ENCODE measurements at regions not wholly inside any gene's neighbourhood (a gene's known extent, or its start where the extent isn't known, plus 50 kb on each side); places are given as distances from the start of the nearest gene placed in this dataset.
"Not testable (repeated sequence)": the region's sequence is repeated elsewhere in the genome, so short reads cannot be mapped to it uniquely, and the experiment has no call there.

DNA sequence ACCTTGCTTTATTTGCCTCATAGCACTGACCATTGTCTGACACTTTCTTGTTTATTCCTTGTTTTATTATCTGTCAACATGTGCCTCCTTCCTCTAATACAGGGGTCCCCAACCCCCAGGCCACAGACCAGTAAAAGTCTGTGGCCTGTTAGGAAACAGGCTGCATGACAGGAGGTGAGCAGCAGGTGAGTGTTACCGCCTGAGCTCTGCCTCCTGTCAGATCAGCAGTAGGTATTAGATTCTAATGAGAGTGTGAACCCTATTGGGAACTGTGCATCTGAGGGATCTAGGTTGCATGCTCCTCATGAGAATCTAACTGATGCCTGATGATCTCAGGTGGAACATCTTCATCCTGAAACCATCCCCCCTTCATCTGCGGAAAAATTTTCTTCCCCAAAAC lies 228.0 kb downstream of the HINT1 start:
- no peak for DNase-seq

DNA sequence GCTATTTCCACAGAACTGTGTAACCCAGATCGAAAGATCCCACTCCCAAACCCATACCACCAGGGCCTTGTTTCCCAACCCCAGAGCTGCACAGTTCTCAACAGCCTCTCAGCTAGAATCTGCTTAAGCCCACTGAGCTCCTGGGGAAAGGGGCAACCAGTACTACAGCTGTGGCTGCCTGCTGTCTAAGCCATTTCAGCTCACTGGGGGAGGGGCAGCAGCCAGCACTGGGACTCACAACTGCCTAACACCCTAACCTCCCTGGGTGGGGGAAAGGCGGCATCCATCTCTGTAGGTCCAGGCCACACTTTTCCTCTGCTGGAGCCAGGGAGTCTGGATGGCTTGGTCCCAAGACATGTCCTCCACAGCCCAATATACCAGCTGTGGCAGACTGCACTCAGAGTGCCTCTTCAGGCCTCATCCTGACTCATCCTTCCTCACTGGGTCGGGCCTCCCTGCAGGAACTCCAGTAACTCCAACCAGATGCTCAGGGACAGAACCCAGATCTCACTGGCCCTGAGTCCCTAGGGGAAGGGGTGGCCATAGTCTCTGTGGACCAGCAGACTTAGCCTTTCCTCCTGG lies 241.4 kb downstream of the HINT1 start:
- DNase-seq, result no peak

DNA sequence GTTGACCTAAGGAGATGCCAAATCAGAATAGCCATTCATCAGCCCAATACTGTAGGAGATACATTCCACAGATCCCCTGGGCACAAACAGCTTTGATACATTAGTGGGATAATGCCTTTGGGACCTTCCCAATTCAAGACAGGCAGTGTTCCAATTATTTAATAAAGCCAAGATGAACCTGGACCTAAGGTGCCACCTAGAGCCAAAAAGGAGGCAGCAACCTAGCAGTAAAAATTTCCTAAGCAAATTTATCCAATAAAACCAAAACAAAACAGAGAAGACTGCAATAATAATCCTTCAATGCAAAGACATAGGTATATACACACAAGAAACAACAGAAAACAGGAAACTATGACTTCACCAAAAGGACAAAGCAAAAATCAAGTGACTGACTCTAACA lies 253.0 kb downstream of the HINT1 start:
- no peak for DNase-seq

DNA sequence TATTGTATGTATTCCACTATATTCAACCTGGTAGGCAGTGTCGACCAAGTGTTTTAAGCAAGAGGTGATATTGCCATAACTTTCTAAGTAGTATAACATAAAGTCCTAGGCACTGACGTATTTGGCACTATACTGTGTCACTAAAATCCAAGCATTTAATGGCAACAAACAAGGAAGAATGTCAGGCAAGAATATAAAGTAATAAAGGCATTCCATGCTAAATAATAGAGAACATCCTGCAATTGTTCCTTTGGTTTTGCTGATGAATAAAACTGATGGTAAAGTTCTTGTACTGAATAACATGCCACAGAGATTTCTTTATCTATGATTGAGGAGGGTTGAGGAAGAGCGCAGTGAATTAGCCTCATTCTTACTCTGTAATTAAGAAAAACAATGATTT lies 256.9 kb downstream of the HINT1 start:
- no peak for DNase-seq

DNA sequence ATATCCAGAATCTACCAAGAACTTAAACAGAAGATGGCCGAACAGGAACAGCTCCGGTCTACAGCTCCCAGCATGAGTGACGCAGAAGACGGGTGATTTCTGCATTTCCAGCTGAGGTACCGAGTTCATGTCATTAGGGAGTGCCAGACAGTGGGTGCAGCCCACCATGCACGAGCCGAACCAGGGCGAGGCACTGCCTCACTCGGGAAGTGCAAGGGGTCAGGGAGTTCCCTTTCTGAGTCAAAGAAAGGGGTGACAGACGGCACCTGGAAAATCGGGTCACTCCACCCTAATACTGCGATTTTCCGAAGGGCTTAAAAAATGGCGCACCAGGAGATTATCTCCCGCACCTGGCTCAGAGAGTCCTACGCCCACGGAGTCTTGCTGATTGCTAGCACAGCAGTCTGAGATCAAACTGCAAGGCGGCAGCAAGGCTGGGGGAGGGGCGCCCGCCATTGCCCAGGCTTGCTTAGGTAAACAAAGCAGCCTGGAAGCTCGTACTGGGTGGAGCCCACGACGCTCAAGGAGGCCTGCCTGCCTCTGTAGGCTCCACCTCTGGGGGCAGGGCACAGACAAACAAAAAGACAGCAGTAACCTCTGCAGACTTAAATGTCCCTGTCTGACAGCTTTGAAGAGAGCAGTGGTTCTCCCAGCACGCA lies 267.4 kb downstream of the HINT1 start:
- DNase-seq, result not testable (repeated sequence)

DNA sequence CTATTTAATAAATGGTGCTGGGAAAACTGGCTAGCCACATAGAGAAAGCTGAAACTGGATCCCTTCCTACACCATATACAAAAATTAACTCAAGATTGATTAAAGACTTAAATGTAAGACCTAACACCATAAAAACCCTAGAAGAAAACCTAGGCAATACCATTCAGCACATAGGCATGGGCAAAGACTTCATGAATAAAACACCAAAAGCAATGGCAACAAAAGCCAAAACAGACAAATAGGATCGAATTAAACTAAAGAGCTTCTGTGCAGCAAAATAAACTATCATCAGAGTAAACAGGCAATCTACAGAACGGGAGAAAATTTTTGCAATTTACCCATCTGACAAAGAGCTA lies 267.9 kb downstream of the HINT1 start:
- not testable (repeated sequence) for DNase-seq

DNA sequence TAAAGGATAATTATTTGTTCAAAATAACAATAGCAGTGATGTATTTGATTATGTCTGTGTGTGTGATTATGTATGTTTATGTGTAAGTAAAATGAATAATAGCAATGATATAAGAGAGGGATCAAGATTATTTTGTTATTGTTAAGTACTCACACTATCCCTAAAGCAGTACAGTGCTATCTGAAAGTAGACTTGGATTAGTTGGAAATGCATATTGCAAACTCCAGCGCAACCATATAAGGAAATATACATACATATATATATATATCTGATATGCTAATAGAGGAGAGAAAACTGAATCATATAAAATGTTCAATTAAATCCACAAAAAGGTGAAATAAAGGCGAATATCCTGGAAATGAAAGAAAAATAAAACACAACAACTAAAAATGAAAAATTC lies 268.4 kb downstream of the HINT1 start:
- DNase-seq, result no peak

DNA sequence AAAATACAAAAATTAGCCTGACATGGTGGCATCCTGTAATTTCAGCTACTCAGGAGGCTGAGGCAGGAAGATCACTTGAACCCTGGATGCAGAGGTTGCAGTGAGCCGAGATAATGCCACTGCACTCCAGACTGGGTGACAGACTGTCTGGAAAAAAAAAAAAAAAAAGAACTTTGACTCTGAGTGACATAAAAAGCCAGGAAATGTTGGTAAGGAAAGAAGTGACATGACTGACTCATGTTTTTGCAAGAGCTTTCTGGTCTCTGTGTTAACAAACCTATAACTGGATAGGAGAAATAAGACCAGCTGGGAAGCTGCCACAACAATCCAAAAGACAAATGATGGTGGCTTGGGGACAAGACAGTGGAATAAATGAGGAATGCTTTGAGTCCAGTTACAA lies 272.1 kb downstream of the HINT1 start:
- DNase-seq, result no peak

DNA sequence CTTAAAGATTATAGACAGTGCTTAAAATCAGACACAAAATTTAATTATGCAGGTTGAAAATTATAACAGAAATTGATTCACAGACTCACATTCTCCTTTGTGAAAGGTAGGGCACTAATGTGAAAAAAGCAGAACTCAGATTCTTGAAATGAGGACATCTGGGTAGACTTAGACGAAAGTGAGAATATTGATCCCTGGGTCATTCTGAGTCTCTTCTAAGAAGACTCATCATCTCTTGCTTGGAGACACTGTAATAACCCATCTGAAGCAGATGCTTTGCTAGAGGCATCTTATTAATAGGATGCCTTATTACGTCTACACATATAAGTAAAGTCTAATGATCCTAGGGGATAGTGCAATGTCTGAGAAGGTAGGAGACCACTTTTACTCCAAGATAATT lies 274.4 kb downstream of the HINT1 start:
- DNase-seq, result no peak

DNA sequence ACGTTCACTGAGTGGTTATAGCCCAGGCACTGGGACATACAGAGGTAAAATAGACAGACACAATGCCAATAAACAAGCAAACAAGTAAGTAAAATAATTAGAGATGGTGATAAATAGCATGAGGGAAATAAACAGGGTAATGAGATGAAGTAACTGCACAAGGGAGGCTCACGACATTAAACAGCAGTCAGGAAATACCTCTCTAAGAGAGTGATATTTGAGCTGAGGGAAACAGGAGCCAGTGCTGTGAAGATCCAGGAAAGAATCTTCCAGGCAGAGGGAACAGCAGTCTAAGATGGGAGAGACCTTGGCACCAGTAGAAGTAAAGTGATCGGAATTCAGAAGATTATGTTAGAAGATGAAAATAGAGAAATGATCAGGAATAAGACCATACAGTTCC lies 279.4 kb downstream of the HINT1 start:
- no peak for DNase-seq

DNA sequence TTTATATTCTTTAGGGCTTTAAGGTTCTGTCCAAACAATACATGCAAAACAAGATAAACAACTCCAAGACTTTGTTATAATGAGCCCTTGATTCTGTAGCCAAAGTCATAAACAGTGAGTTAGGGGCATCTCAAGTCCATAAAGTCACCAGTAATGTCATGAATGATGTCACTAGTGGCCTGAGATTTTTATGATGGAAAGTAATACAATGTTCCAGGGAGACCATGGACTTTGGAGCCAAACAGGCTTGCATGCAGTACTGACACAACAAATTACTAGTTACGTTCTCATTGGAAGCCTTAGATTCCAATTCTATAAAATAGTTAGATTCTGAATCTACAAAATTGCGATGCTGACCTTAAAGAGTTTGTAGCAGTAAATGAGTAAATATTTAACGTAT lies 280.0 kb downstream of the HINT1 start:
- DNase-seq, result no peak

DNA sequence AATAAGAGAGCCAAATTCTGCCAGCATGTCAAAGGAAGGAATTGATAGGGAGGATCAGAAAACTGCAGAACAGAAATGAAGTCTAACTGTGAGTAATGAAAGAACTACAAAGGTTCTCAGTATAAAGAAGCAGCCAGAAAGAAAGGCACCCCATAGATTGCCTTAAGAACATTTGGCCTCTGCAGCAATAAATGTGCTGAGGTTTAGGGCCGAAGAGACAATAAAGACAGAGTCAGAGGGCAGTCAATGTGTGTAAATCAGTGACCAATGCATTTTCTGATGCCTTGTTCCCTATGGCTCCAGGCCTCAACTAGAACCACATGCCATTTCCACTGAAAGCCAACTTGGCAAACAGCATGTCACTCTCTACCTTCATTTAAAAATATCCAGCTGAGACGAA lies 281.0 kb downstream of the HINT1 start:
- no peak for DNase-seq

DNA sequence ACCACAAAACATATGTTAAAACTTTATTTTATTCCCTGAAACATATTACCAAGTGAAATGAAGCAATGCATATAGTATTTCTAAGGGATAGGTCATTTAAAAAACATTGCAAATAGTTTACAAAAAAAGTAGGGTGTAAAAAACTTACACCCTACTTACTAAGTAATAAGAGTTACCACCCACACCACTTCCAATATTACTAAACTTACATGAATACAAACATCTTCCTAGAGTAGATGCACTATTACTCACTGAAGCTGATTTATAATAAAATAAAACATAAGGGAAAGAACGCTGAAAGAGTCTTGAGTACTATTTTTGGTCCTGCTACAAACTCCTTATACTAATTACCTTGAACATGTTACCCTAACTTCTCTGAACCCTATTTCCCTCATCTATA lies 289.4 kb downstream of the HINT1 start:
- DNase-seq, result no peak

DNA sequence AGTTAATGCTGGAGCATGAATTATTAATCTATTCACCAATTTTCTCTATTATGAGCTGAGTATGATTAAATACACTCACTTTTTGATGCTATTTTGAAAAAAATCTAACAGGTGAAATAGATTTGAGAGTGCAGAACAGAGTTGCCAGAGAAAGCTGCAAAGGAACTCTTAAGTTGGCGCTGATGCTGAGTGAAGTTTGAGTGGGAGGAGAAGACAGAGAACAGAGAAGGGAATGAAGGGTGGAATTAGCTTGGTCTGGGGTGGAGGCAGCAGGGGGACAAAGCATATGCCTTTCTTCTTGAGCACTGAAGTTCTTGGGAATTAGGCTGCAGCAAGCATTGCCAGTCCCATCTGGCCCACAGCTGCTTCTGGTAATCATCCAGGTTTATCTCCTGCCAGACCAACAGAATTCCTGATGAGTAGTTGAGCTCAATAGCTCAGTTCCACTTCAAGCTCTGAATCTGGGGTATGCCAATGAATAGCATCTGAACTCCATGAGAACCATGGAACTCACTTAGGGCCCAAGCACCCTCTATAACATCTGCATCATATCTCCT lies 290.1 kb downstream of the HINT1 start:
- DNase-seq, result no peak

DNA sequence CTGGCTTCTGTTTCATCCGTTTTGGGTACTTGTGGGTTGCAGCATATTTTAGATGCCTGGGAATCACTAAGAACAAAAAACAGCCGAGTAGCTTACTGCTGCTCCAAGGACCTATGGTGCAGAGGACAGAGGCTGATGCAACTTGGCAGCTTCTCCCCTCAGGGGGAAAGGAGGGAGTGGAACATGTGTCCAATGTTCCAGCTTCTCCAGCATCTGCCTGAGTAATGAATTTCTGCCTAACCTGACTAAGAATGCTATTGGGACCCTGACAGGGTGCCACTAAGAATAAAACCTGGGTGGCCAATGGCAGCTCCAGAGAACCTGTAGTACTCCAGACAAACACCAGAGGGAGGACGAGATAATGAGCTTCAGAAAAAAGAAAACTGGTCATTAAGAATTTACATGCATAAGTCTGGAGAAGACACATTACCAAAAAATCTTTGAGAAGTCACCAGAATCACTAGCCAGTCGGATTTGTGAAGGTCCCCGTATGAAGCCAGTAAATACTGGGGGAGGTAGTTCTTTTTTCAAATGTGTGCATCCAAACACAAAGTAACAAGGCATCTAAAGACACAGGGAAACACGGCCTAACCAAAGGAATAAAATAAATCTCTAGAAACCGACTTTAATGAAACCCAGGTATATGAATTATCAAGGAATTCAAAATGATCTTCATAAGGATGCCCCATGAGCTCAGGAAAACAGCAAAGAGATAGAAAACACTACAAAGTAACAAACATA lies 293.5 kb downstream of the HINT1 start:
- peak; percentile 45 for DNase-seq

DNA sequence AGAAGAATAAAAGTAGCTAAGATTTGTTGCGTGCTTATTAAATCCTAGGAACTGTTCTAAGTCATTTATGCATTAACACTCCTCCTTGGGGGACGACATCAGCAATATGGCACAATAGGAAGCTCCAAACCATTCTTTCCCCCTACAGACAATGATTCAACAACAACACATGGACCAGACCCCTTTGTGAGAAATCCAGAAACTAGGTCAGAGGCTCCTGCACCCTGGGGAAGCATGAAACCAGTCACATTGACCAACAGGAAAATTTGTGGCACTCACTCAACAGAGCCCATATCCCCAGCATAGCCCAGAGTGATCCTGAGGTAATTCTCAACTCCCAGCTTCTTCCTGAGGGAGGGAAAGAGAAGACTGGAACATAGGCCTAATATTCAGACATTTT lies 294.4 kb downstream of the HINT1 start:
- DNase-seq, result no peak

DNA sequence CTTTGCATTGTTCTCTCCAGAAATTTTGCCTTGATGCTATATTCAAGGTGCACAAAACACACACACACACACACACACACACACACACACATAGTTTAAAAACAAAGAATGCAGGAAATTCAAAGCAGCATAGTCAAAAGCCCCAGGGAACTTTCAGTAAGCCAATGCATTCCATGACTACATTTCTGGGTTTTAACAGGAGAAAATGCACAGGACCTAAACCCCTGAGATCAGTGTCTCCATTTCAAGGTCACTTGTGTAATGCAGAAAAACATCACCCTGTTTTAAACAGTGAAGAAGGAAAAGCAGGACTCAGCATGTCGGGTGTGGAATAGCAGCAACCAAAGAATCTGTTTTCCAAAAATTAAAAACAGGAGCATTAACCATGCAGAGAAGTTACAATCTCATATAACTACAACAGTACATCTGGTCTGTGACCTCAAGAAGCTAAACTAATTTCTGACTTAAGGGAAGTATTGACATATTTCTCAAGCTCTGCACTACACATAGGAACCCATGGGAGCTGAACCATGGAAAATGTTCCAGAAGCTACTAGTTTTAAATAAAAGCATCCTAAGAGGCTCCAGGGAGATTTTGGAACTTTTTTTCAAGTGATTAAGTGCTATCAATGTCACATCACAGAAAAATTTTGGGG lies 296.7 kb downstream of the HINT1 start:
- DNase-seq, result no peak

DNA sequence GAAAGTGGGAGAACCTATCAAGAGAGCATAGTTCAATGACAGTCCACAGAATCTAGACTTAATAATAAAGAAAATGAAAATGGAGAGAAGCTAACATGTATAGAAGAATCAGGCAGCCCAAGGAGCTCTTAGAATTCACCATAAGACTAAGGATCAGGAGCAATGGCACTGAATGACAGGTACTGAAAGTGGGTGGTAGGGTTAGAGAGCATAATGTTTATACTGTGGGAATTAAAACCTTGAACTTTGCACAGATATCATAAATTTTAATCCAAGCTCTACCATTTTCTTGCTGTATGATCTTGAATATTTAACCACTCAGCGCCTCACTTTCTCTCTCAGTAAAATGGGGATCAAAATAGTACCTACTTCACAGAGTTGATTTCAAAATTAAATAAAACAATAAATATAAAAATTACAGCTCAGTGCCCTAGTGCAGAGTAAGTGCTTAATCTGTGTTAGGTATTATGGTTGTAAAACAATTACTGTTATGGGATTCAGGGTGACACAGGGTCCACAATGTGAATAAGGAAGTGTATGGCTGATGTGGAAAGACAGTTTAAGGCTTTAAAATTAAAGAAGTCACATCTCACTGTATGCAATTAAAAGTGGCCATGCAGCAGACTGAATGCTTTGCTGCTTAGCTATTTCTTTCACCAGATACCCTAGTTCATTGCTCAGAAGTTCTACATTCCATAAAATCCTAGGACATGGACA lies 319.8 kb downstream of the HINT1 start:
- no peak for DNase-seq

DNA sequence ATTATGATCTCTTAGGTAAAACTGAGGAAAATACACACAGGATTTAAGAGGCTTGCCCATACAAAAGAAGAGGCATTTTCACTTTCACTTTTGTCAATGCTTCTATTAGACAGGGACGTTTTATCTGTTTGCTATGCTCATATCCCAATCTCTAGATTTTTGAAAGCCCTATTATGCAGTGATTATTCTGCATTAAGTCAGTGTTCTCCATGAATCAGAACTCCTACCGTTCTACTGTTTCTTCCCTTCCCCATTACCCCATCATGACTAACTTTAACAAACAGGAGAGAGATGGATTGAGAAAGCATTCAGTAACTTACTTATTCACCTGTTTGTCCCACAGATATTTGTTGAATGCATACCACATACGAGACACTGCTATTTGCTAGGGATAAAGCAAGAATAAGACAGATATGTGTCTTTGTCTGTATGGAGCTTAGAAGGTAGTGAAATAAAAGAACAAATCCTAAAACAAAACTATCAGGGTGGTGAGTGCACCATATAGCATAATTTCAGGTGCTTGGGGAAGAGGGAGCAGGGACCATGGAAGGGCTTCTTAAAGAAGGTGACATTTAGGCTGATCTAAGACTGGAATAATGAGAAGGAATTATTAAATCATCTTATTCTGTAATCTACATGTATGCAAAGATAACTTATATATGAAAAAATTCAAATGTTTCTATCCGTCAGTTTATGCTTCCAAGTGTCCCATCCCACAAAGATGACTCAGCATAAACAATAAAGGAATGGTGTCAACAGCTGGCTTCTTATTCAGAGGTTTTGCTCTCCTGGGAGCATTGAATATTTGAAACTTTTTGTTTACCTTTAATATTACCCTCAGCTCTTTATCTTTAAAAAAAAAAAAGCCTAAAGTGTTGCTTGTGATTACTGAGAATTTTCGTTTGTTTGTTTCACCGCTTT lies 328.1 kb downstream of the HINT1 start:
- DNase-seq, result no peak

DNA sequence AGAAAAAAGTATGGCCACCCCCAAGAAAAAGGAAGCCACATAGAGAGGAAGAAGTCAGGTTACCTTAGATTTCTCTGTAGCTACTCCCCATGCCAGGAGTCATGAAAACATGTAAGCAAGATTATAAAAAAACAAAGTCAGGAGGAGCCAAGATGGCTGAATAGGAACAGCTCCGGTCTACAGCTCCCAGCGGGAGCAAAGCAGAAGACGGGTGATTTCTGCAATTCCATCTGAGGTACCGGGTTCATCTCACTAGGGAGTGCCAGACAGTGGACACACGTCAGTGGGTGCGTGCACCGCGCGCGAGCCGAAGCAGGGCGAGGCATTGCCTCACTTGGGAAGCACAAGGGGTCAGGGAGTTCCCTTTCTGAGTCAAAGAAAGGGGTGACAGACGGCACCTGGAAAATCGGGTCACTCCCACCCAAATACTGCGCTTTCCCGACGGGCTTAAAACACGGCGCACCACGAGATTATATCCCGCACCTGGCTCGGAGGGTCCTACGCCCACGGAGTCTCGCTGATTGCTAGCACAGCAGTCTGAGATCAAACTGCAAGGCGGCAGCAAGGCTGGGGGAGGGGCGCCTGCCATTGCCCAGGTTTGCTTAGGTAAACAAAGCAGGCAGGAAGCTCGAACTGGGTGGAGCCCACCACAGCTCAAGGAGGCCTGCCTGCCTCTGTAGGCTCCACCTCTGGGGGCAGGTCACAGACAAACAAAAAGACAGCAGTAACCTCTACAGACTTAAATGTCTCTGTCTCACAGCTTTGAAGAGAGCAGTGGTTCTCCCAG lies 347.3 kb downstream of the HINT1 start:
- not testable (repeated sequence) for DNase-seq

DNA sequence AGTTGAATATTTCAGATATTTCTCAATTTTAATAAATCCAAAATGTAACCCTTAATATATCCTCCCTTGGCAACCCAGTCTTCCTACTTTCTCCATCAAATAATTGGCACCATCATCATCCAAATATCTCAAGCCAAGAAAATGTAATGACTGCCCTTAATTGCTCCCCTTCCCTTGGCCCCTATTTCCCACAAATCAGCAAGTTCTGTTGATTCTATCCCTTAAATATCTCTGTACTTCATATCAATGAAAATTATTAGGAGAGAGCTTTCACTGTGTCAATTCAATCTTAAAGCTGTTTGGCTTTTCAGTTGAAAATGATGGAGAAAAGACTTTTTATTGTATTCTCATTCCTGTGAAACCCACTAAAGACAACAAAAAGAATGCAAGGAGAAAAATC lies 349.8 kb downstream of the HINT1 start:
- no peak for DNase-seq

Measured in stimulated activated CD4-positive, alpha-beta T cell treated with anti-CD3 and anti-CD28 coated beads, Interleukin-15, amount 100 ng/mL, for 24 hours (primary cell).